HEK293 (cell line): ENCODE measurements at regions not wholly inside any gene's neighbourhood (a gene's known extent, or its start where the extent isn't known, plus 50 kb on each side); places are given as distances from the start of the nearest gene placed in this dataset.

Experiments used
- BCL11A ChIP-seq: fragments of 450-650 bp; formaldehyde crosslinking; IDR thresholded peaks from 2 replicates; pipeline ENCODE4 v1.5.1; 2016; ENCODE audit warnings: low read depth, missing biosample characterization, missing genetic modification characterization
- CTCF ChIP-seq: fragments of 450-650 bp; formaldehyde crosslinking; IDR thresholded peaks from 2 replicates; pipeline ENCODE4 v1.5.1; 2016; ENCODE audit warnings: missing biosample characterization, missing genetic modification characterization
- KLF10 ChIP-seq: fragments of 450-650 bp; IDR thresholded peaks from 2 replicates; pipeline ENCODE4 v1.5.1; 2018; ENCODE audit warnings: missing biosample characterization, mild to moderate bottlenecking, missing genetic modification characterization
- SALL2 ChIP-seq: fragments of 450-650 bp; formaldehyde crosslinking; IDR thresholded peaks from 2 replicates; pipeline ENCODE4 v1.5.0; 2017; ENCODE audit warnings: missing biosample characterization, mild to moderate bottlenecking, missing genetic modification characterization, borderline replicate concordance
- ZBTB10 ChIP-seq: fragments of 450-650 bp; formaldehyde crosslinking; IDR thresholded peaks from 2 replicates; pipeline ENCODE4 v1.5.1; 2016; ENCODE audit warnings: missing biosample characterization, missing genetic modification characterization
- ZNF138 ChIP-seq: fragments of 450-650 bp; formaldehyde crosslinking; IDR thresholded peaks from 2 replicates; pipeline ENCODE4 v1.5.1; 2016; ENCODE audit warnings: missing biosample characterization, missing genetic modification characterization, borderline replicate concordance
- ZNF549 ChIP-seq: fragments of 450-650 bp; IDR thresholded peaks from 2 replicates; pipeline ENCODE4 v1.5.1; 2018; ENCODE audit warnings: missing biosample characterization, missing genetic modification characterization, mild to moderate bottlenecking, inconsistent platforms, moderate library complexity
- ZNF585B ChIP-seq: fragments of 450-650 bp; formaldehyde crosslinking; IDR thresholded peaks from 2 replicates; pipeline ENCODE4 v1.5.1; 2016; ENCODE audit warnings: missing biosample characterization, missing genetic modification characterization
- ZNF692 ChIP-seq: fragments of 450-650 bp; formaldehyde crosslinking; IDR thresholded peaks from 2 replicates; pipeline ENCODE4 v1.5.1; 2016; ENCODE audit warnings: missing biosample characterization, missing genetic modification characterization

- no peak for TF ChIP-seq ZBTB10 (tag by site-specific recombination)
- TF ChIP-seq CTCF (tag by site-specific recombination): no peak
- no peak for TF ChIP-seq ZNF138 (tag by site-specific recombination)
- no peak for TF ChIP-seq ZNF692 (tag by site-specific recombination)
- no peak for TF ChIP-seq KLF10 (tag by site-specific recombination)
- no peak for TF ChIP-seq SALL2 (tag by site-specific recombination)
- TF ChIP-seq ZNF585B: no peak
- TF ChIP-seq ZNF549 (tag by site-specific recombination): no peak
- no peak for TF ChIP-seq BCL11A (tag by site-specific recombination)
Measured at GRCh38 chr21:28604946-28605537, 387.6 kb downstream of the LTN1 start.
